Panc1 (cell line): ENCODE measurements at regions not wholly inside any gene's neighbourhood (a gene's known extent, or its start where the extent isn't known, plus 50 kb on each side); places are given as distances from the start of the nearest gene placed in this dataset.
"Not testable (repeated sequence)": the region's sequence is repeated elsewhere in the genome, so short reads cannot be mapped to it uniquely, and the experiment has no call there.

Experiments used
- ATAC-seq: fragments of 200-7000 bp; cut with Tn5 transposase; 2 replicates; pipeline ENCODE4 v1.9.1; 2020; ENCODE audit warnings: mild to moderate bottlenecking, moderate library complexity
- BruUV-seq: library from RNA; stranded (reverse); fragments of 400-500 nt; replicated peaks from 2 replicates; lab custom pipeline; 2021; lab: Mats Ljungman, UMichigan
- CTCF ChIA-PET: fragments of 300-600 bp; sonication (Branson Sonifier 250); formaldehyde crosslinking; loops from one replicate; lab custom pipeline; 2022; ENCODE audit warnings: antibody characterized with exemption; lab: Charles Lee
- POLR2A ChIA-PET: fragments of 300-600 bp; sonication (Branson Sonifier 250); formaldehyde crosslinking; loops from one replicate; lab custom pipeline; 2022; ENCODE audit warnings: antibody characterized with exemption; lab: Charles Lee
- DNase-seq: peaks from one replicate; pipeline ENCODE4 v3.0.0-alpha.2; 2010; ENCODE audit warnings: low read depth, low spot score
- H3K27ac ChIP-seq: 2 replicates; pipeline ENCODE4 v1.5.1; 2011; ENCODE audit warnings: mild to moderate bottlenecking, low read length, inconsistent platforms
- H3K27me3 ChIP-seq: fragments of 200-500 bp; sonication (Bioruptor generic); 2 replicates; pipeline ENCODE4 v1.6.0; 2014; ENCODE audit warnings: low read length, inconsistent platforms; ENCODE audit not compliant: control insufficient read depth, insufficient read depth
- H3K36me3 ChIP-seq: fragments of 200-500 bp; sonication (Bioruptor generic); 2 replicates; pipeline ENCODE4 v1.5.1; 2014; ENCODE audit warnings: inconsistent platforms, mild to moderate bottlenecking, low read length, moderate library complexity; ENCODE audit not compliant: control insufficient read depth, insufficient read depth
- H3K4me1 ChIP-seq: 2 replicates; pipeline ENCODE4 v1.5.1; 2011; ENCODE audit warnings: inconsistent platforms, mild to moderate bottlenecking, low read length, moderate library complexity; ENCODE audit not compliant: control insufficient read depth, insufficient read depth
- H3K4me3 ChIP-seq, 2 experiments: 2 replicates each; pipeline ENCODE4 v1.5.1; 2011 to 2012; ENCODE audit warnings: low read depth in 2 of 2, low read length in 2 of 2, mild to moderate bottlenecking in 2 of 2, inconsistent platforms in 1 of 2, moderate library complexity in 1 of 2
- H3K9me3 ChIP-seq: fragments of 200-500 bp; sonication (Bioruptor generic); 2 replicates; pipeline ENCODE4 v1.5.1; 2014; ENCODE audit warnings: low read depth, mild to moderate bottlenecking, inconsistent platforms, low read length, moderate library complexity; ENCODE audit not compliant: control insufficient read depth, insufficient read depth
- POLR2AphosphoS5 ChIP-seq: IDR thresholded peaks from 2 replicates; pipeline ENCODE4 v1.6.1; 2012; ENCODE audit warnings: mild to moderate bottlenecking, low read depth, low read length, moderate library complexity
- SIN3A ChIP-seq: IDR thresholded peaks from 2 replicates; pipeline ENCODE4 v1.6.1; 2012; ENCODE audit warnings: low read depth, mild to moderate bottlenecking, low read length, moderate library complexity, borderline replicate concordance; ENCODE audit not compliant: insufficient read depth
- TCF7L2 ChIP-seq: IDR thresholded peaks from 2 replicates; pipeline ENCODE4 v1.6.1; 2011; ENCODE audit warnings: mild to moderate bottlenecking, low read depth, low read length, inconsistent platforms
- in situ Hi-C: cut with HindIII; loops from 2 replicates; pipeline ENCODE4 v1.10.0; 2016; ENCODE audit warnings: low sequenced_read_pairs, low pct_unique_long_range_greater_than_20kb
- intact Hi-C: fragments of 100-400 bp; cut with micrococcal nuclease; formaldehyde crosslinking; loops from one replicate; pipeline ENCODE4 v1.10.0; 2022; ENCODE audit not compliant: unreplicated experiment
- TF ChIP-seq, protein P1 (sequence below): fragments of 450-650 bp; IDR thresholded peaks from 2 replicates; pipeline ENCODE4 v1.5.1; 2017; ENCODE audit warnings: mild to moderate bottlenecking
- TF ChIP-seq, protein P2 (sequence below), 2 experiments: IDR thresholded peaks; 2 replicates each; pipeline ENCODE4 v1.6.1; 2011 to 2012; ENCODE audit warnings: low read depth in 2 of 2, control low read depth in 1 of 2, low read length in 1 of 2, mild to moderate bottlenecking in 1 of 2, moderate library complexity in 1 of 2; ENCODE audit not compliant: insufficient read depth in 1 of 2

DNA sequence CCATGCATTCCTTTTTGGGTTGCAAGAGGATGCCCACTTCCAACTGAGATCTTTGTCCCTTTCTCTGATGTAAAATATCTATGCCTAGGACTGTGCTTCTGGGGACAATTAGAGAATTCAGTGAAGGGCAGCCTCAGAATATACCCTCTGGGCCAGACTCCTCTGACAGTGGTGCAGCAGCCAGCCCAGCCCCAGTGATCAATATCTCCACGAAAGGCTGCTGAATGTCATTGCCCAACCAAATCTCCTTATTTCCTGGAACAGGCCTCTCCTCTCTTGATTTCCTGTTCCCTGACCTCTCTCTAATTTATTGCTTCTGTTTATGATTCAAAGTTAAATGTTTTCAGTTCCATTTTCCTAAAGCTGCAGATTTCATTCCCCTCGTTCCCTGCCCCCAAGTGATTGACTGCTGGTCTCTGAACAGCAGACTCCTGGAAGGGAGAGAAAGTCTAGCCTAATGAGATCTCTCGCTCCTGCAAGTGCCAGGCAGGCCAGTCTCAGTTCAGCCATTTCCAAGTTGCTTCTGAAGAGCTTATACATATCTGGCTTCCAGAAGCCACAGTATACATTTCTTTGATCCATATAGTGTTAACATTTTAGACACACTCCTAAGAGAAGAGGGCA, 104.4 kb upstream of the SALL1 start:
- CTCF ChIA-PET = no interaction called here
- no peak for ATAC-seq

DNA sequence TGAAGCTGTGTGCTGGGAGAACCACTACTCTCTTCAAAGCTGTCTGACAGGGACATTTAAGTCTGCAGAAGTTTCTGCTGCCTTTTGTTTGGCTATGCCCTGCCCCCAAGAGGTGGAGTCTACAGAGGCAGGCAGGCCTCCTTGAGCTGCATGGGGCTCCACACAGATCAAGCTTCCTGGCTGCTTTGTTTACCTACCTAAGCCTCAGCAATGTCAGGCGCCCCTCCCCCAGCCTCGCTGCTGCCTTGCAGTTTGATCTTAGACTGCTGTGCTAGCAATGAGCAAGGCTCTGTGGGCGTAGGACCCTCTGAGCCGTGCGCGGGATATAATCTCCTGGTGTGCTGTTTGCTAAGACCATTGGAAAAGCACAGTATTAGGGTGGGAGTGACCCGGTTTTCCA, 103.3 kb upstream of the SALL1 start:
- H3K27me3 ChIP-seq, CTCF ChIA-PET, in situ Hi-C loops, H3K9me3 ChIP-seq, intact Hi-C loops, POLR2A ChIA-PET, BruUV-seq, H3K27ac ChIP-seq, H3K4me3 ChIP-seq, H3K36me3 ChIP-seq, ATAC-seq, H3K4me1 ChIP-seq, DNase-seq: not testable (repeated sequence)

More for the DNA sequence above, 104.4 kb upstream of the SALL1 start:
- no peaks in the 10 kb centered on the region for H3K9me3 ChIP-seq
- intact Hi-C loops (no loop called here), in situ Hi-C loops (no loop called here)
- H3K36me3 ChIP-seq = no peaks in the 10 kb centered on the region
- H3K27me3 ChIP-seq = no peaks in the 10 kb centered on the region
- no peak overlapping the region for H3K27ac ChIP-seq
- POLR2A ChIA-PET = no interaction called here
- TF ChIP-seq, protein P1, sequence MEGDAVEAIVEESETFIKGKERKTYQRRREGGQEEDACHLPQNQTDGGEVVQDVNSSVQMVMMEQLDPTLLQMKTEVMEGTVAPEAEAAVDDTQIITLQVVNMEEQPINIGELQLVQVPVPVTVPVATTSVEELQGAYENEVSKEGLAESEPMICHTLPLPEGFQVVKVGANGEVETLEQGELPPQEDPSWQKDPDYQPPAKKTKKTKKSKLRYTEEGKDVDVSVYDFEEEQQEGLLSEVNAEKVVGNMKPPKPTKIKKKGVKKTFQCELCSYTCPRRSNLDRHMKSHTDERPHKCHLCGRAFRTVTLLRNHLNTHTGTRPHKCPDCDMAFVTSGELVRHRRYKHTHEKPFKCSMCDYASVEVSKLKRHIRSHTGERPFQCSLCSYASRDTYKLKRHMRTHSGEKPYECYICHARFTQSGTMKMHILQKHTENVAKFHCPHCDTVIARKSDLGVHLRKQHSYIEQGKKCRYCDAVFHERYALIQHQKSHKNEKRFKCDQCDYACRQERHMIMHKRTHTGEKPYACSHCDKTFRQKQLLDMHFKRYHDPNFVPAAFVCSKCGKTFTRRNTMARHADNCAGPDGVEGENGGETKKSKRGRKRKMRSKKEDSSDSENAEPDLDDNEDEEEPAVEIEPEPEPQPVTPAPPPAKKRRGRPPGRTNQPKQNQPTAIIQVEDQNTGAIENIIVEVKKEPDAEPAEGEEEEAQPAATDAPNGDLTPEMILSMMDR = no peak
- TF ChIP-seq TCF7L2 = no peak
- no peak for TF ChIP-seq POLR2AphosphoS5
- no peaks in the 10 kb centered on the region for H3K4me1 ChIP-seq
- BruUV-seq = no TSS peak
- no peak overlapping the region for H3K4me3 ChIP-seq
- DNase-seq = no peak

DNA sequence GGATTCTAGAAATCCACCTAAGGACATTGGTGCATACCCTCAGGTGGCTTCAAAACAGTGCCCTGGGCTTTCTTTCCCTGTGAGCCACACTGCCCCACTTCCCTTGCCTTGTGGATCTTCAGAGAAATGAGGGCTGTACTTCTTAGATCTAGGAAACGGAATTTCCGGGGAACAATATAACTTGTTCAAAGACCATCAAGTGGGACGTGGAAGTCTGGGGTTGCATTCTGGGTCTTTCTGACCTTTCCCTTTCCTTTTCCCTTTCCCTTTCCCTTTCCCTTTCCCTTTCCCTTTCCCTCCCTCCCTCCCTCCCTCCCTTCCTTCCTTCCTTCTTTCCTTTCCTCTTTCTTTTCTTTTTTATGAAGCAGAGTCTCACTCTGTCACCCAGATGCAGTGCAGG, 97.1 kb upstream of the SALL1 start:
- Histone ChIP-seq H3K36me3 (no peaks in the 10 kb centered on the region), H3K27ac (no peak overlapping the region), H3K9me3 (no peaks in the 10 kb centered on the region), H3K4me1 (no peaks in the 10 kb centered on the region), H3K4me3 (no peak overlapping the region), H3K27me3 (no peaks in the 10 kb centered on the region)
- no TSS peak for BruUV-seq
- in situ Hi-C loops (no loop called here), intact Hi-C loops (no loop called here)
- DNase-seq = no peak
- POLR2A ChIA-PET = interaction anchor here (0.6 kb wide), 1 partner anchor 34 kb away, joined by 3 read pairs; no protein-coding TSS in a partner anchor
- TF ChIP-seq TCF7L2 = no peak
- TF ChIP-seq, protein P2, sequence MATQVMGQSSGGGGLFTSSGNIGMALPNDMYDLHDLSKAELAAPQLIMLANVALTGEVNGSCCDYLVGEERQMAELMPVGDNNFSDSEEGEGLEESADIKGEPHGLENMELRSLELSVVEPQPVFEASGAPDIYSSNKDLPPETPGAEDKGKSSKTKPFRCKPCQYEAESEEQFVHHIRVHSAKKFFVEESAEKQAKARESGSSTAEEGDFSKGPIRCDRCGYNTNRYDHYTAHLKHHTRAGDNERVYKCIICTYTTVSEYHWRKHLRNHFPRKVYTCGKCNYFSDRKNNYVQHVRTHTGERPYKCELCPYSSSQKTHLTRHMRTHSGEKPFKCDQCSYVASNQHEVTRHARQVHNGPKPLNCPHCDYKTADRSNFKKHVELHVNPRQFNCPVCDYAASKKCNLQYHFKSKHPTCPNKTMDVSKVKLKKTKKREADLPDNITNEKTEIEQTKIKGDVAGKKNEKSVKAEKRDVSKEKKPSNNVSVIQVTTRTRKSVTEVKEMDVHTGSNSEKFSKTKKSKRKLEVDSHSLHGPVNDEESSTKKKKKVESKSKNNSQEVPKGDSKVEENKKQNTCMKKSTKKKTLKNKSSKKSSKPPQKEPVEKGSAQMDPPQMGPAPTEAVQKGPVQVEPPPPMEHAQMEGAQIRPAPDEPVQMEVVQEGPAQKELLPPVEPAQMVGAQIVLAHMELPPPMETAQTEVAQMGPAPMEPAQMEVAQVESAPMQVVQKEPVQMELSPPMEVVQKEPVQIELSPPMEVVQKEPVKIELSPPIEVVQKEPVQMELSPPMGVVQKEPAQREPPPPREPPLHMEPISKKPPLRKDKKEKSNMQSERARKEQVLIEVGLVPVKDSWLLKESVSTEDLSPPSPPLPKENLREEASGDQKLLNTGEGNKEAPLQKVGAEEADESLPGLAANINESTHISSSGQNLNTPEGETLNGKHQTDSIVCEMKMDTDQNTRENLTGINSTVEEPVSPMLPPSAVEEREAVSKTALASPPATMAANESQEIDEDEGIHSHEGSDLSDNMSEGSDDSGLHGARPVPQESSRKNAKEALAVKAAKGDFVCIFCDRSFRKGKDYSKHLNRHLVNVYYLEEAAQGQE (IDR thresholded peaks at IDR 0.05; ENCODE audit: insufficient read depth in 1 of 2, low read depth in 2 of 2, low read length in 1 of 2) = no peak
- no peak for TF ChIP-seq POLR2AphosphoS5
- TF ChIP-seq, protein P1 = no peak
- no peak for TF ChIP-seq SIN3A
- no peak for ATAC-seq
- CTCF ChIA-PET = no interaction called here
